Upper lobe of left lung (tissue), 4 donors: ENCODE measurements at regions not wholly inside any gene's neighbourhood (a gene's known extent, or its start where the extent isn't known, plus 50 kb on each side); places are given as distances from the start of the nearest gene placed in this dataset.

Experiments
- CTCF ChIP-seq, 6 experiments: fragments of 450-650 bp in 4 of 6; fragments of 200-600 bp in 2 of 6; sonication (generic) in 2 of 6; IDR thresholded peaks; one replicate each; pipeline ENCODE4 v1.5.1; 2016 to 2019; ENCODE audit warnings: antibody characterized with exemption in 6 of 6
- POLR2A ChIP-seq, 4 donors: fragments of 450-650 bp; IDR thresholded peaks; one replicate each; pipeline ENCODE4 v1.5.1; 2016 to 2017; ENCODE audit warnings: antibody characterized with exemption in 4 of 4, mild to moderate bottlenecking in 2 of 4
- POLR2AphosphoS5 ChIP-seq, 2 donors: sonication (generic); formaldehyde crosslinking; IDR thresholded peaks; one replicate each; pipeline ENCODE4 v1.5.1; 2017; ENCODE audit warnings: antibody characterized with exemption in 2 of 2

DNA sequence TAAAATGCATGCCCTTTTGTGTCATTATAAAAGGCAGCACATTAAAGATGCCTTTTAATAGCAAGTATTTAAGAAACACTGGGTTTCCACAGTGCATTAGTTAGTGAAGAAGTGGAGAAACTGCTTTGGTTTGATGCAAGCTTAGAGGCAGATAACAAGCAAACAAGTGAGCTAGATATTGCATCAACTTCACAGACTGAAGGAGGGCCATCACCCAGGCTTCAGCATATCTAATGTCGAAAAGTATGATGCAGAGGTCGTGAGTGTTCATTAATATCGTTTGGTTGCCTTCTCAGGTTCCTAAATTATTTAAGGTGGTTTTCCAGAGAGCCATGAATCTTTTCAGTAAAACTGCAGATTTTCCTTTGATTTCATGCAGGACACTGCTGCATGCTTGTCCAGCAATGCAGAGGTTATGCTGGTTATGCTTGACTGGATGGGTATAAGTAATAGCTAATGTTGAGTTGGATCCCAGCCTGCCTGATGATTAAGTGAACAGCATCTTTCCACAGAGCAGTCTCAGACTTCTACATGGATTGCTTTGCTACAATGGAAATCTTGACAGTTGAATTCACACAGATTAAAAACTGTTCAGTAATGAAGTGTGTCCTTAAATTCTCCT is 69.7 kb upstream of the IPO9 start:
- TF ChIP-seq POLR2A (IDR thresholded peaks at IDR 0.05) (no peak), POLR2AphosphoS5 (IDR thresholded peaks at IDR 0.05) (no peak), CTCF (IDR thresholded peaks at IDR 0.05) (no peak)
